GM12878 (cell line): ENCODE measurements at regions not wholly inside any gene's neighbourhood (a gene's known extent, or its start where the extent isn't known, plus 50 kb on each side); places are given as distances from the start of the nearest gene placed in this dataset.

Experiments used
- ASH2L ChIP-seq: fragments of 300-600, 200-600 bp; sonication (generic); IDR thresholded peaks from 2 replicates; pipeline ENCODE4 v1.6.1; 2017; ENCODE audit warnings: low read depth, mild to moderate bottlenecking, borderline replicate concordance
- ATF7 ChIP-seq: fragments of 450-650 bp; IDR thresholded peaks from 2 replicates; pipeline ENCODE4 v1.6.1; 2016; ENCODE audit warnings: low read depth, mild to moderate bottlenecking
- BMI1 ChIP-seq: fragments of 450-650 bp; IDR thresholded peaks from 2 replicates; pipeline ENCODE4 v1.6.1; 2016; ENCODE audit warnings: mild to moderate bottlenecking, moderate library complexity, borderline replicate concordance
- CHD4 ChIP-seq: fragments of 200-600 bp; sonication (generic); IDR thresholded peaks from 2 replicates; pipeline ENCODE4 v1.6.1; 2016; ENCODE audit warnings: mild to moderate bottlenecking
- CTCF ChIP-seq, 3 experiments: IDR thresholded peaks in 2 of 3; conservative IDR thresholded peaks in 1 of 3; 2 replicates each; pipeline ENCODE4 v1.5.1; 2011; ENCODE audit warnings: low read depth in 3 of 3, low read length in 3 of 3, mild to moderate bottlenecking in 3 of 3, control low read depth in 2 of 3, moderate library complexity in 2 of 3, inconsistent platforms in 1 of 3, mixed read lengths in 1 of 3; ENCODE audit not compliant: control insufficient read depth in 2 of 3, insufficient read depth in 1 of 3; ENCODE audit errors: extremely low read depth in 1 of 3
- ESRRA ChIP-seq: IDR thresholded peaks from 2 replicates; pipeline ENCODE4 v1.6.1; 2012; ENCODE audit warnings: mild to moderate bottlenecking, low read length, improper control_type of control experiment
- FOXM1 ChIP-seq: IDR thresholded peaks from 2 replicates; pipeline ENCODE4 v1.6.1; 2012; ENCODE audit warnings: low read depth, mild to moderate bottlenecking, inconsistent platforms, low read length, moderate library complexity
- JUND ChIP-seq: IDR thresholded peaks from 2 replicates; pipeline ENCODE4 v1.6.1; 2012; ENCODE audit warnings: low read depth, mild to moderate bottlenecking, low read length, improper control_type of control experiment, moderate library complexity
- MAX ChIP-seq: IDR thresholded peaks from 2 replicates; pipeline ENCODE4 v1.6.1; 2012; ENCODE audit warnings: low read depth, low read length, improper control_type of control experiment
- NR2C1 ChIP-seq: fragments of 450-650 bp; IDR thresholded peaks from 2 replicates; pipeline ENCODE4 v1.6.1; 2017; ENCODE audit warnings: antibody characterized with exemption, mild to moderate bottlenecking, moderate library complexity
- POLR2A ChIP-seq: IDR thresholded peaks from 2 replicates; pipeline ENCODE4 v1.6.1; 2011; ENCODE audit warnings: low read depth, mild to moderate bottlenecking, low read length
- RAD21 ChIP-seq: IDR thresholded peaks from 2 replicates; pipeline ENCODE4 v1.6.1; 2011; ENCODE audit warnings: mild to moderate bottlenecking, low read depth, low read length, moderate library complexity; ENCODE audit not compliant: insufficient read depth
- TAF1 ChIP-seq: IDR thresholded peaks from 2 replicates; pipeline ENCODE4 v1.6.1; 2011; ENCODE audit warnings: mild to moderate bottlenecking, low read depth, low read length, borderline replicate concordance
- USF2 ChIP-seq: IDR thresholded peaks from 2 replicates; pipeline ENCODE4 v1.6.1; 2011; ENCODE audit warnings: low read depth, low read length, improper control_type of control experiment, borderline replicate concordance

- TF ChIP-seq RAD21 (no peak), ATF7 (no peak), CTCF (IDR thresholded peaks at IDR 0.05 in 2 of 3, conservative IDR thresholded peaks at IDR 0.05 in 1 of 3; ENCODE audit: control insufficient read depth in 2 of 3, extremely low read depth in 1 of 3, insufficient read depth in 1 of 3, low read depth in 3 of 3, low read length in 3 of 3) (no peak), ESRRA (no peak), JUND (no peak), POLR2A (no peak), TAF1 (no peak), USF2 (no peak), BMI1 (no peak), CHD4 (no peak), FOXM1 (no peak), NR2C1 (no peak), MAX (no peak), ASH2L (no peak)
Observed at GRCh38 chr2:238517209-238517608, 90.5 kb downstream of the ASB1 start.
